Adrenal gland (tissue), 5 donors: ENCODE measurements at regions not wholly inside any gene's neighbourhood (a gene's known extent, or its start where the extent isn't known, plus 50 kb on each side); places are given as distances from the start of the nearest gene placed in this dataset.

Source experiments
- POLR2A ChIP-seq, 2 donors: fragments of 450-650 bp; IDR thresholded peaks; one replicate each; pipeline ENCODE4 v1.6.1; 2017; ENCODE audit warnings: antibody characterized with exemption in 2 of 2, mild to moderate bottlenecking in 2 of 2, moderate library complexity in 1 of 2
- TF ChIP-seq, protein P1 (sequence below), 6 experiments: fragments of 450-650 bp in 4 of 6; fragments of 200-600 bp in 2 of 6; sonication (generic) in 1 of 6; IDR thresholded peaks; 1 replicate in 5 of 6; 2 replicates in 1 of 6; pipeline versions ENCODE4 v1.5.1 to v1.8.0; 2016 to 2021; ENCODE audit warnings: antibody characterized with exemption in 6 of 6, mild to moderate bottlenecking in 2 of 6, moderate library complexity in 1 of 6
- donor health status: DM: no; HTN: no; CAD: no.

GRCh38 chr12:24608108-24608507 lies 340.8 kb downstream of the BCAT1 start:
- TF ChIP-seq, protein P1, sequence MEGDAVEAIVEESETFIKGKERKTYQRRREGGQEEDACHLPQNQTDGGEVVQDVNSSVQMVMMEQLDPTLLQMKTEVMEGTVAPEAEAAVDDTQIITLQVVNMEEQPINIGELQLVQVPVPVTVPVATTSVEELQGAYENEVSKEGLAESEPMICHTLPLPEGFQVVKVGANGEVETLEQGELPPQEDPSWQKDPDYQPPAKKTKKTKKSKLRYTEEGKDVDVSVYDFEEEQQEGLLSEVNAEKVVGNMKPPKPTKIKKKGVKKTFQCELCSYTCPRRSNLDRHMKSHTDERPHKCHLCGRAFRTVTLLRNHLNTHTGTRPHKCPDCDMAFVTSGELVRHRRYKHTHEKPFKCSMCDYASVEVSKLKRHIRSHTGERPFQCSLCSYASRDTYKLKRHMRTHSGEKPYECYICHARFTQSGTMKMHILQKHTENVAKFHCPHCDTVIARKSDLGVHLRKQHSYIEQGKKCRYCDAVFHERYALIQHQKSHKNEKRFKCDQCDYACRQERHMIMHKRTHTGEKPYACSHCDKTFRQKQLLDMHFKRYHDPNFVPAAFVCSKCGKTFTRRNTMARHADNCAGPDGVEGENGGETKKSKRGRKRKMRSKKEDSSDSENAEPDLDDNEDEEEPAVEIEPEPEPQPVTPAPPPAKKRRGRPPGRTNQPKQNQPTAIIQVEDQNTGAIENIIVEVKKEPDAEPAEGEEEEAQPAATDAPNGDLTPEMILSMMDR (IDR thresholded peaks at IDR 0.05): no peak
- no peak for TF ChIP-seq POLR2A (IDR thresholded peaks at IDR 0.05)
